Testis (tissue), 2 donors: ENCODE measurements at regions not wholly inside any gene's neighbourhood (a gene's known extent, or its start where the extent isn't known, plus 50 kb on each side); places are given as distances from the start of the nearest gene placed in this dataset.
"Not testable (repeated sequence)": the region's sequence is repeated elsewhere in the genome, so short reads cannot be mapped to it uniquely, and the experiment has no call there.

Experiments
- DNase-seq: peaks from one replicate; pipeline ENCODE4 v3.0.0-alpha.2; 2019
- H3K27ac ChIP-seq, 2 donors: fragments of 200-600 bp; sonication (generic); one replicate each; pipeline ENCODE4 v1.5.1; 2019
- H3K27me3 ChIP-seq: fragments of 200-600 bp; sonication (generic); one replicate; pipeline ENCODE4 v1.5.1; 2019
- H3K36me3 ChIP-seq: fragments of 200-600 bp; sonication (generic); one replicate; pipeline ENCODE4 v1.5.1; 2017; ENCODE audit warnings: low read depth; ENCODE audit errors: missing control alignments
- H3K4me1 ChIP-seq: fragments of 200-600 bp; sonication (generic); one replicate; pipeline ENCODE4 v1.5.1; 2019
- H3K4me3 ChIP-seq, 2 donors: fragments of 200-600 bp; sonication (generic); one replicate each; pipeline ENCODE4 v1.5.1; 2017 to 2019
- H3K9me3 ChIP-seq: fragments of 200-600 bp; sonication (generic); one replicate; pipeline ENCODE4 v1.5.1; 2017
- CTCF ChIP-seq, 3 experiments: fragments of 450-650 bp in 2 of 3; fragments of 200-600 bp in 1 of 3; sonication (generic) in 1 of 3; IDR thresholded peaks; one replicate each; pipeline ENCODE4 v1.5.1; 2016 to 2019; ENCODE audit warnings: antibody characterized with exemption in 3 of 3, mild to moderate bottlenecking in 2 of 3, moderate library complexity in 1 of 3
- POLR2A ChIP-seq: fragments of 450-650 bp; IDR thresholded peaks from one replicate; pipeline ENCODE4 v1.6.1; 2017; ENCODE audit warnings: antibody characterized with exemption, mild to moderate bottlenecking, moderate library complexity
- WGBS, 2 donors: methylation state at CpG; one replicate each; pipeline ENCODE4 v1.1.5; 2018; 5-methylcytosine and 5-hydroxymethylcytosine counted together
- intact Hi-C: fragments of 100-400 bp; cut with DNase I; formaldehyde crosslinking; loops from one replicate; pipeline ENCODE4 v1.15.1; 2023; ENCODE audit warnings: low total_unique reads

GRCh38 chr9:81002906-81003305 lies 686.4 kb downstream of the TLE1 start:
- Histone ChIP-seq H3K9me3 (no peaks in the 10 kb centered on the region), H3K4me3 (no peak overlapping the region), H3K27ac (no peak overlapping the region), H3K27me3 (no peaks in the 10 kb centered on the region), H3K4me1 (no peaks in the 10 kb centered on the region), H3K36me3 (no peaks in the 10 kb centered on the region)
- DNase-seq = no peak
- TF ChIP-seq POLR2A (no peak), CTCF (IDR thresholded peaks at IDR 0.05) (no peak)
- intact Hi-C loops = no loop called here

GRCh38 chr9:81002242-81002641 lies 687.1 kb downstream of the TLE1 start:
- DNase-seq = no peak
- H3K27me3 ChIP-seq = no peaks in the 10 kb centered on the region
- no peak for TF ChIP-seq POLR2A
- H3K27ac ChIP-seq = no peak overlapping the region
- no peaks in the 10 kb centered on the region for H3K4me1 ChIP-seq
- 57 to 84% methylated on average over 3 of the region's 3 CpGs for WGBS, 2 donors
- intact Hi-C loops = no loop called here
- no peaks in the 10 kb centered on the region for H3K9me3 ChIP-seq
- no peaks in the 10 kb centered on the region for H3K36me3 ChIP-seq
- H3K4me3 ChIP-seq = no peak overlapping the region

- Histone ChIP-seq H3K27ac (no peak overlapping the region), H3K36me3 (no peaks in the 10 kb centered on the region), H3K4me3 (no peak overlapping the region), H3K27me3 (no peaks in the 10 kb centered on the region), H3K4me1 (no peaks in the 10 kb centered on the region), H3K9me3 (no peaks in the 10 kb centered on the region)
- no peak for DNase-seq
- TF ChIP-seq POLR2A (no peak), CTCF (IDR thresholded peaks at IDR 0.05) (no peak)
- intact Hi-C loops = no loop called here
- WGBS, 2 donors = 74 to 79% methylated on average over 4 of the region's 4 CpGs
Measured at GRCh38 chr9:80995759-80996158, 693.6 kb downstream of the TLE1 start.

GRCh38 chr9:80994892-80995291 lies 694.5 kb downstream of the TLE1 start:
- no peaks in the 10 kb centered on the region for H3K4me1 ChIP-seq
- no peaks in the 10 kb centered on the region for H3K9me3 ChIP-seq
- DNase-seq = no peak
- WGBS, 2 donors = 91 to 100% methylated on average over 4 of the region's 4 CpGs
- TF ChIP-seq CTCF (IDR thresholded peaks at IDR 0.05) (no peak), POLR2A (no peak)
- no peak overlapping the region for H3K27ac ChIP-seq
- no peaks in the 10 kb centered on the region for H3K27me3 ChIP-seq
- H3K4me3 ChIP-seq = no peak overlapping the region
- intact Hi-C loops = no loop called here
- no peaks in the 10 kb centered on the region for H3K36me3 ChIP-seq

GRCh38 chr9:80985595-80985994 lies 703.8 kb downstream of the TLE1 start:
- H3K9me3 ChIP-seq, H3K36me3 ChIP-seq, H3K27me3 ChIP-seq, DNase-seq, H3K27ac ChIP-seq, intact Hi-C loops, H3K4me1 ChIP-seq, H3K4me3 ChIP-seq: not testable (repeated sequence)
- WGBS, 2 donors = 77 to 83% methylated on average over 10 of the region's 10 CpGs

GRCh38 chr9:80976403-80976802 lies 712.9 kb downstream of the TLE1 start:
- intact Hi-C loops = no loop called here
- H3K4me1 ChIP-seq = no peaks in the 10 kb centered on the region
- 75 to 79% methylated on average over 3 of the region's 3 CpGs for WGBS, 2 donors
- H3K9me3 ChIP-seq = no peaks in the 10 kb centered on the region
- H3K27me3 ChIP-seq = no peaks in the 10 kb centered on the region
- H3K27ac ChIP-seq = no peak overlapping the region
- TF ChIP-seq CTCF (IDR thresholded peaks at IDR 0.05) (no peak), POLR2A (no peak)
- no peak for DNase-seq
- no peak overlapping the region for H3K4me3 ChIP-seq
- H3K36me3 ChIP-seq = no peaks in the 10 kb centered on the region

GRCh38 chr9:80970377-80970776 lies 719.0 kb downstream of the TLE1 start:
- H3K27ac ChIP-seq, H3K27me3 ChIP-seq, H3K4me1 ChIP-seq, DNase-seq, H3K4me3 ChIP-seq, H3K36me3 ChIP-seq, H3K9me3 ChIP-seq, intact Hi-C loops: not testable (repeated sequence)
- 100% methylated on average over 1 to 2 of the region's 2 CpGs for WGBS, 2 donors
